Gastrocnemius medialis (tissue), 4 donors: ENCODE measurements at regions not wholly inside any gene's neighbourhood (a gene's known extent, or its start where the extent isn't known, plus 50 kb on each side); places are given as distances from the start of the nearest gene placed in this dataset.

Experiments used
- POLR2A ChIP-seq, 2 donors: fragments of 450-650 bp; IDR thresholded peaks; one replicate each; pipeline ENCODE4 v1.6.1; 2017; ENCODE audit warnings: antibody characterized with exemption in 2 of 2, mild to moderate bottlenecking in 2 of 2, moderate library complexity in 2 of 2
- TF ChIP-seq, protein P1 (sequence below), 5 experiments: fragments of 450-650 bp in 3 of 5; fragments of 200-600 bp in 2 of 5; sonication (generic) in 2 of 5; IDR thresholded peaks in 4 of 5; conservative IDR thresholded peaks in 1 of 5; 1 replicate in 4 of 5; 2 replicates in 1 of 5; pipeline ENCODE4 v1.5.1; 2016 to 2019; ENCODE audit warnings: antibody characterized with exemption in 5 of 5, mild to moderate bottlenecking in 3 of 5, moderate library complexity in 3 of 5

DNA sequence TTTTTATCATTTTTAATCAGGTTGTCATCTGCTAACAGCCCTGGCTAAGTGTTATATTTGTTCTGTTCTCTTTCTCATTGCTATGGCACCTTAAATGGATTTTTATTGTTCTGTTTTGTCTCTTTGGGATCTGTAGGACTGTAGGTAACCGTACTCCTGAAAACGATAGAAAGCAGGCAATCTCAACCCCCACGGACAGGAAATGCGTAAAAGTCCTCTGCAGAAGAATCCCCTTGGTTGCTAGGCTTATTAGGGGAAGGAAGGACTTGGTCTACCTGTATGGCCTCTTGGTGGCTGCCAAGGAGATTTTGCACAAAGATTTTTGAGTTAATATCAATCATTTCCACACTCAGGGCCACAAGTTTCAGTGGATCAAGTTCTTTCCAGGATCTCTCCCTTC, 571.9 kb upstream of the ZNF385D start:
- TF ChIP-seq, protein P1, sequence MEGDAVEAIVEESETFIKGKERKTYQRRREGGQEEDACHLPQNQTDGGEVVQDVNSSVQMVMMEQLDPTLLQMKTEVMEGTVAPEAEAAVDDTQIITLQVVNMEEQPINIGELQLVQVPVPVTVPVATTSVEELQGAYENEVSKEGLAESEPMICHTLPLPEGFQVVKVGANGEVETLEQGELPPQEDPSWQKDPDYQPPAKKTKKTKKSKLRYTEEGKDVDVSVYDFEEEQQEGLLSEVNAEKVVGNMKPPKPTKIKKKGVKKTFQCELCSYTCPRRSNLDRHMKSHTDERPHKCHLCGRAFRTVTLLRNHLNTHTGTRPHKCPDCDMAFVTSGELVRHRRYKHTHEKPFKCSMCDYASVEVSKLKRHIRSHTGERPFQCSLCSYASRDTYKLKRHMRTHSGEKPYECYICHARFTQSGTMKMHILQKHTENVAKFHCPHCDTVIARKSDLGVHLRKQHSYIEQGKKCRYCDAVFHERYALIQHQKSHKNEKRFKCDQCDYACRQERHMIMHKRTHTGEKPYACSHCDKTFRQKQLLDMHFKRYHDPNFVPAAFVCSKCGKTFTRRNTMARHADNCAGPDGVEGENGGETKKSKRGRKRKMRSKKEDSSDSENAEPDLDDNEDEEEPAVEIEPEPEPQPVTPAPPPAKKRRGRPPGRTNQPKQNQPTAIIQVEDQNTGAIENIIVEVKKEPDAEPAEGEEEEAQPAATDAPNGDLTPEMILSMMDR (IDR thresholded peaks at IDR 0.05 in 4 of 5, conservative IDR thresholded peaks at IDR 0.05 in 1 of 5), result no peak
- TF ChIP-seq POLR2A (IDR thresholded peaks at IDR 0.05), result no peak
